CD14-positive monocyte (primary cell): ENCODE measurements at regions not wholly inside any gene's neighbourhood (a gene's known extent, or its start where the extent isn't known, plus 50 kb on each side); places are given as distances from the start of the nearest gene placed in this dataset.

Source experiments
- DNase-seq, 3 donors: peaks; one replicate each; pipeline ENCODE4 v3.0.0-alpha.2; 2011 to 2022
- H2AFZ ChIP-seq: 2 replicates; pipeline ENCODE4 v1.6.0; 2012; ENCODE audit warnings: mild to moderate bottlenecking, low read depth, low read length, inconsistent platforms; ENCODE audit not compliant: insufficient read depth, poor library complexity, severe bottlenecking
- H3K27ac ChIP-seq, 2 donors: 1 replicate in 1 of 2; 2 replicates in 1 of 2; pipeline ENCODE4 v1.5.1; 2012 to 2013; ENCODE audit warnings: low read length in 2 of 2, control low read depth in 1 of 2, inconsistent platforms in 1 of 2, low read depth in 1 of 2, mild to moderate bottlenecking in 1 of 2
- H3K27me3 ChIP-seq, 2 donors: one replicate each; pipeline versions ENCODE4 v1.6.0 to v1.6.1; 2011 to 2013; ENCODE audit warnings: low read length in 2 of 2; ENCODE audit not compliant: control insufficient read depth in 2 of 2, insufficient read depth in 2 of 2
- H3K36me3 ChIP-seq, 2 donors: replicated peaks in 1 of 2; 1 replicate in 1 of 2; 2 replicates in 1 of 2; pipeline versions ENCODE4 v1.5.1 to v1.6.1; 2012 to 2013; ENCODE audit warnings: low read length in 2 of 2, control low read depth in 1 of 2, inconsistent platforms in 1 of 2, mild to moderate bottlenecking in 1 of 2; ENCODE audit not compliant: insufficient read depth in 2 of 2, control insufficient read depth in 1 of 2
- H3K4me1 ChIP-seq, 2 donors: 1 replicate in 1 of 2; 2 replicates in 1 of 2; pipeline versions ENCODE4 v1.5.1 to v1.6.1; 2012 to 2013; ENCODE audit warnings: low read length in 2 of 2, control low read depth in 1 of 2, inconsistent platforms in 1 of 2, mild to moderate bottlenecking in 1 of 2, moderate library complexity in 1 of 2; ENCODE audit not compliant: insufficient read depth in 2 of 2, control insufficient read depth in 1 of 2
- H3K4me2 ChIP-seq: replicated peaks from 2 replicates; pipeline ENCODE3; 2012; ENCODE audit warnings: low read length, moderate library complexity, mild to moderate bottlenecking; ENCODE audit not compliant: poor library complexity, severe bottlenecking; ENCODE audit errors: extremely low read depth
- H3K4me3 ChIP-seq, 3 experiments: fragments of 200-600 bp in 1 of 3; sonication (generic) in 1 of 3; replicated peaks in 1 of 3; 1 replicate in 2 of 3; 2 replicates in 1 of 3; pipeline ENCODE4 v1.5.1; 2011 to 2013; ENCODE audit warnings: low read length in 3 of 3, mild to moderate bottlenecking in 3 of 3, control low read depth in 2 of 3, low read depth in 2 of 3, inconsistent platforms in 1 of 3, moderate library complexity in 1 of 3
- H3K79me2 ChIP-seq: 2 replicates; pipeline ENCODE4 v1.6.0; 2012; ENCODE audit warnings: mild to moderate bottlenecking, control low read depth, inconsistent platforms, low read length, moderate library complexity; ENCODE audit not compliant: insufficient read depth
- H3K9ac ChIP-seq: 2 replicates; pipeline ENCODE4 v1.6.0; 2017; ENCODE audit warnings: low read length, mild to moderate bottlenecking; ENCODE audit not compliant: insufficient read depth, poor library complexity, severe bottlenecking
- H3K9me3 ChIP-seq, 2 donors: replicated peaks in 1 of 2; 1 replicate in 1 of 2; 2 replicates in 1 of 2; pipeline versions ENCODE4 v1.5.1 to v1.6.1; 2012 to 2013; ENCODE audit warnings: low read length in 2 of 2, control low read depth in 1 of 2; ENCODE audit not compliant: control insufficient read depth in 1 of 2, insufficient read depth in 1 of 2
- H4K20me1 ChIP-seq: 2 replicates; pipeline ENCODE4 v1.6.0; 2012; ENCODE audit warnings: mild to moderate bottlenecking, low read length, control low read depth, moderate library complexity; ENCODE audit not compliant: insufficient read depth
- H3K27ac Mint-ChIP-seq, 7 donors: one replicate each; pipeline ENCODE4 v1.8.0; 2020; ENCODE audit warnings: mild to moderate bottlenecking in 7 of 7, mixed read lengths in 7 of 7, moderate library complexity in 6 of 7, inconsistent platforms in 2 of 7
- H3K27me3 Mint-ChIP-seq, 3 donors: one replicate each; pipeline ENCODE4 v1.8.0; 2021 to 2022; ENCODE audit warnings: low read depth in 3 of 3, mild to moderate bottlenecking in 3 of 3, mixed read lengths in 3 of 3, moderate library complexity in 3 of 3, inconsistent platforms in 1 of 3
- H3K36me3 Mint-ChIP-seq, 2 donors: one replicate each; pipeline ENCODE4 v1.8.0; 2020; ENCODE audit warnings: mixed read lengths in 2 of 2, inconsistent platforms in 1 of 2, mild to moderate bottlenecking in 1 of 2
- H3K4me1 Mint-ChIP-seq: one replicate; pipeline ENCODE4 v1.8.0; 2020; ENCODE audit warnings: mild to moderate bottlenecking, mixed read lengths
- H3K4me3 Mint-ChIP-seq, 2 donors: one replicate each; pipeline ENCODE4 v1.8.0; 2020; ENCODE audit warnings: mild to moderate bottlenecking in 2 of 2, mixed read lengths in 2 of 2, moderate library complexity in 1 of 2
- H3K9me3 Mint-ChIP-seq, 7 donors: one replicate each; pipeline ENCODE4 v1.8.0; 2020 to 2022; ENCODE audit warnings: mixed read lengths in 7 of 7, mild to moderate bottlenecking in 6 of 7, moderate library complexity in 6 of 7, inconsistent platforms in 2 of 7
- WGBS: methylation state at CpG from one replicate; pipeline ENCODE4 v1.1.5; 2013; ENCODE audit warnings: missing lambda C conversion rate; ENCODE audit not compliant: insufficient coverage; 5-methylcytosine and 5-hydroxymethylcytosine counted together
- intact Hi-C, 2 donors: fragments of 100-400 bp; cut with micrococcal nuclease; formaldehyde crosslinking; loops; one replicate each; pipeline versions ENCODE4 v1.15.0 to v1.15.1; 2023
- TF ChIP-seq, protein P1 (sequence below): fragments of 200-600 bp; IDR thresholded peaks from one replicate; pipeline ENCODE4 v1.8.0; 2022; ENCODE audit warnings: antibody characterized with exemption, mild to moderate bottlenecking

DNA sequence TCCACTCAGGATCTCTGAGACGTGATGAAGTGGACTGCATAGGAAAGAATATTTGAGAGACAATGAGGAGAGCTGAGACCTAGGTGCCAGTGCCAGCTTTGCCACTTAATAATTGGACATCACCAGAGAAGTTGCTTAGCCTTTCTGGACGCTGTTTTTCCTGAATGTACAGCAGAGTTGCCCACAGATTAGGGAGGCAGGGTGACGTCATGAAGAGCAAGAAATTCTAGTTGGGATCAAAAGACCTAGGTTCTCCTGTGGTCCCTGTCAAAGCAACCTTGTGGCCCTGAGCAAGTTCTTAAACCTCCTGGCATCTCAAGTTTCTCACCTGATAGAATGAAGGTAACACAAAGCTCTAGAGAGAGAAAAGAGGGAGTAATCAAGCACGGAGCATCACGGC, 174.6 kb upstream of the TENM4 start:
- no peak overlapping the region for H2AFZ ChIP-seq
- H3K4me3 Mint-ChIP-seq: no peak overlapping the region
- no peaks in the 10 kb centered on the region for H3K9me3 ChIP-seq
- no peaks in the 10 kb centered on the region for H3K79me2 ChIP-seq
- no peak overlapping the region for H3K27ac Mint-ChIP-seq
- TF ChIP-seq, protein P1, sequence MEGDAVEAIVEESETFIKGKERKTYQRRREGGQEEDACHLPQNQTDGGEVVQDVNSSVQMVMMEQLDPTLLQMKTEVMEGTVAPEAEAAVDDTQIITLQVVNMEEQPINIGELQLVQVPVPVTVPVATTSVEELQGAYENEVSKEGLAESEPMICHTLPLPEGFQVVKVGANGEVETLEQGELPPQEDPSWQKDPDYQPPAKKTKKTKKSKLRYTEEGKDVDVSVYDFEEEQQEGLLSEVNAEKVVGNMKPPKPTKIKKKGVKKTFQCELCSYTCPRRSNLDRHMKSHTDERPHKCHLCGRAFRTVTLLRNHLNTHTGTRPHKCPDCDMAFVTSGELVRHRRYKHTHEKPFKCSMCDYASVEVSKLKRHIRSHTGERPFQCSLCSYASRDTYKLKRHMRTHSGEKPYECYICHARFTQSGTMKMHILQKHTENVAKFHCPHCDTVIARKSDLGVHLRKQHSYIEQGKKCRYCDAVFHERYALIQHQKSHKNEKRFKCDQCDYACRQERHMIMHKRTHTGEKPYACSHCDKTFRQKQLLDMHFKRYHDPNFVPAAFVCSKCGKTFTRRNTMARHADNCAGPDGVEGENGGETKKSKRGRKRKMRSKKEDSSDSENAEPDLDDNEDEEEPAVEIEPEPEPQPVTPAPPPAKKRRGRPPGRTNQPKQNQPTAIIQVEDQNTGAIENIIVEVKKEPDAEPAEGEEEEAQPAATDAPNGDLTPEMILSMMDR: no peak
- intact Hi-C loops: no loop called here
- no peak overlapping the region for H3K4me2 ChIP-seq
- no peaks in the 10 kb centered on the region for H4K20me1 ChIP-seq
- no peaks in the 10 kb centered on the region for H3K4me1 Mint-ChIP-seq
- peaks cover 0 to 3% (median 0%) of the 10 kb centered on the region in 7 donors for H3K9me3 Mint-ChIP-seq
- no peak for DNase-seq
- H3K27me3 Mint-ChIP-seq: peaks cover 0 to 6% (median 5%) of the 10 kb centered on the region in 3 donors
- no peak overlapping the region for H3K9ac ChIP-seq
- no peaks in the 10 kb centered on the region for H3K36me3 Mint-ChIP-seq
- no peaks in the 10 kb centered on the region for H3K4me1 ChIP-seq
- WGBS: 100% methylated on average over 1 of the region's 5 CpGs
- no peaks in the 10 kb centered on the region for H3K36me3 ChIP-seq
- H3K4me3 ChIP-seq: no peak overlapping the region
- no peak overlapping the region for H3K27ac ChIP-seq
- no peaks in the 10 kb centered on the region for H3K27me3 ChIP-seq

DNA sequence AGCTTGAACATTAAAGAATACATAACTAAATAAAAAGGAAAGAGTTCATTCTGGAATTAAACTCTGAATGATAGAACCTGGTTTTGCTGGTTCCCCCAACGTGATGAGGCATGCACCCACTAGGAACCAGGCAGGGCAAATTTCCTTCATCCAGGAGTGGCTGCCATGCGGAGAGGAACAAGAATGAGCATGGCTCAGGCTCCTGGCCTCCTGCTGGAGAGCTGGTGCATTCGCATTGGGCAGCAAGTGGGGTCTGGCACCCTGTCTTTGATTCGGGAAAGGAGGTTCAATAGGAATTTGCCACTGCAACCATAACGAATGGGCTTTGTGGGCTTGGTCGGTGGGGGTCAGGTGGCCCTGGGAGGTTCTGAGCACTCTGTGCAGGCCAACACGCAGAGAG, 169.8 kb upstream of the TENM4 start:
- TF ChIP-seq, protein P1: no peak
- H3K27ac Mint-ChIP-seq: peak overlapping the region in 1 of 7 donors; percentile 55
- peaks cover 0 to 6% (median 1%) of the 10 kb centered on the region in 3 donors for H3K27me3 Mint-ChIP-seq
- no peaks in the 10 kb centered on the region for H3K4me1 ChIP-seq
- H3K4me2 ChIP-seq: no peak overlapping the region
- no peak overlapping the region for H3K27ac ChIP-seq
- no peaks in the 10 kb centered on the region for H3K79me2 ChIP-seq
- no peak overlapping the region for H3K9ac ChIP-seq
- no peak overlapping the region for H2AFZ ChIP-seq
- H3K4me1 Mint-ChIP-seq: no peaks in the 10 kb centered on the region
- H3K4me3 ChIP-seq: no peak overlapping the region
- DNase-seq: no peak
- 82% methylated on average over 4 of the region's 7 CpGs for WGBS
- peaks cover 0 to 6% (median 2%) of the 10 kb centered on the region in 7 donors for H3K9me3 Mint-ChIP-seq
- intact Hi-C loops: no loop called here
- H3K4me3 Mint-ChIP-seq: no peak overlapping the region
- no peaks in the 10 kb centered on the region for H3K36me3 Mint-ChIP-seq
- no peaks in the 10 kb centered on the region for H3K9me3 ChIP-seq
- no peaks in the 10 kb centered on the region for H3K27me3 ChIP-seq
- H3K36me3 ChIP-seq: no peaks in the 10 kb centered on the region
- no peaks in the 10 kb centered on the region for H4K20me1 ChIP-seq
